A204.1 (cell line): ENCODE measurements at regions not wholly inside any gene's neighbourhood (a gene's known extent, or its start where the extent isn't known, plus 50 kb on each side); places are given as distances from the start of the nearest gene placed in this dataset.
"Not testable (repeated sequence)": the region's sequence is repeated elsewhere in the genome, so short reads cannot be mapped to it uniquely, and the experiment has no call there.

ENCODE experiments used
- FAIRE-seq: peaks from 2 replicates; lab custom pipeline; 2012; peaks lifted over from hg19 to GRCh38; lab: Jason Lieb, UNC

DNA sequence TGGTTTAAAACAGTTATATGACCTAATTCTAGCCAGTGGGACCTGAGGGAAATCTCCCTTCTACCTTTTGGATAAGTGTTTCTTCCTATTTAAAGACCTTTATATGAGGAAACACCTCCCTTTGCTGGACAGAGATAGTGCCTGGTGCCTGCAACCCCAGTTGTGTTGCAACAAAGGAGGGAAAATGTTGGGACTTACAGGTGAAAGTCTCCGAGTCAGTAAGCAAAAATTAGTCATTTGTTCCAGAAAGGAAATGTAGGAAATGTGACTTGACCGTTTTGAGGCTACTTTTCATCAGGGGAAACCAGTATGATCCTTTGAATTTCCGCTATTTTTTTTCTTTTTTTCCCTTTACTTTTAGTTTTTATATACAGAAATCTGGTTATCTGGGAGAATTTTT lies 165.5 kb downstream of the DKK1 start:
- no peak for FAIRE-seq

DNA sequence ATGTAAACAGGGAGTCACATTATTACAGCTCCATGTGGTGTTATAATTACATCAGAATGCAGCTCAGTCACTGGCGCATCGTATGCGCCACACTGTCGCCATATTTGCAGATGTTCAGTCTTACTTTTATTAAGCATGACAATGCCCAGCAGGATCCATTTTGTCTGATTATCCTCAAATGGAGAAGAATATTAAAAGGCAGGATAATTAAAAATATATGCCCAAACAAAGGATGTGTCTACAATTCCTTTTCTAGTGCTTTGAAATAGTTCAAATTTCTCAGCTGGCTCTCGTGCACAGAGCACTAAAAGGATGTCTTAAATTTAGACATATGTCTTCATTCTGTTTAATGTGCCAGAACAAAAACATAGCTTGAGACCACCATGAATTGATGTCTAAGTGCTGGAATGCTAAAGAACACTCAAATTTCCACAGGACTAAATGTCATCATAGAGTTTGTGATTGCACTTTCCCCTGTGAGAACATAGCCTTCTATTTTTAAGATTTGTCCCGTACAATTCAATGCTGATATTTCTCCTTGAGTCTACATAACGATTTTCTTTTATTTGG lies 168.0 kb downstream of the DKK1 start:
- no peak for FAIRE-seq

DNA sequence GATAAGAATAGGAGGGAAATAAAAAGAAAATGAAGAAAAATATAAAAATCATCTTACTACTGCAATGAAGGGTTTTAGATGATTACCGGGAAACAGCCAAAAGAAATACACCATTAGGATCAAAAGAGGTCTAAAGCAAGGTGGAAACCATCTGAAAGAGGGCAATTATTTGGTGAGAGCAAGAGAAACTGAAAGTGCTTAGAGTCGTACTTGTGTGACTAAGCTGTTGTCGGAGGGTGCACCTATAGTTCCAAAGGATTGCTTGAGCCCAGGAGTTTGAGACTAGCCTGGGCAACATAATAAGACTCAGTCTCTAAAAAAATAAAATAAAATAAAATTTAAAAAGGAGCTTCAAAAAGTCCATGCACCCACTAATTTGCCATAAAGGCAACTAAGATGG lies 169.5 kb downstream of the DKK1 start:
- FAIRE-seq: no peak

DNA sequence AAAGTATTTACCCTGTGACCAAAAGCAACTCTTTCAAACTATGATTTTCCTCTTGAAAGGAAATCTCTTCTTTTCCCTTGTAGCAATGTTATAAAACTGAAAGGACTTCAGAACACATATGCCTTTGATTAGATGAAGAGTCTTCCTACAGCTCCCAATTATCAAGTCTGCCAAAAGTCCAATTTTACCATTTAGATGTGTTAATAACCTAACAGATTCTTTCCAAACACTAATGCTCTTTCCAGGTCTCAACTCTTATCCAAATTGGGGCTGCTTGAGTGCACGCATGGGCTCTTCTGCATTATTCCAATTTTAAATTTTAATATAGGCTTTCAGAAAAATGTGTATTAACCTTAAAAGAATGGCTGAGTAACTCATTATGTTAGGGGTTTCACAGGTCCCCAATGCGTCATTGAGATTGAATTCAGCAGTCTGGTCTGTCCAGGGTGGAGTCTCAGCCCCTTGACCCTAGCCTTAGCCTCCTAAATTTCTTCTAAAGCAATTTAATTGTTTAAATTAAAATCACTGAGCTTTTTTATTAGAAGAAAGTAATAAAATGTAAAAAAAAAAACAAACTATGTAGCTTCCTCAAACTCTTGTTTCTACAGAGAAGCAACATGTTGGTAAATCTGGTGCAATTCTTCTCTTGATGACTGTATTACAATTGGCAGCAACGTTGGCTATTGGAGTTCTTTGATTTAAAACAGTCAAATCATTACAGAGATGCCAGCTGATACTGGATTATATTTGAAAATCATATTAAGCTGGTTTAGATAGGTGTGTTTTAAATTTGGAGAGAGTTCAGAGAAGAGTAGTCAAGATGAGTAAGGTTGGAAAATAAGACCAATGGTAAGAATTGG lies 170.4 kb downstream of the DKK1 start:
- FAIRE-seq: no peak

- no peak for FAIRE-seq
Observed at GRCh38 chr10:52485462-52485861, 171.4 kb downstream of the DKK1 start.

GRCh38 chr10:52486840-52487611 lies 172.9 kb downstream of the DKK1 start:
- no peak for FAIRE-seq

GRCh38 chr10:52488606-52489485 lies 174.8 kb downstream of the DKK1 start:
- peak; percentile 87 for FAIRE-seq

- FAIRE-seq: no peak
Observed at GRCh38 chr10:52491246-52491995, 177.3 kb downstream of the DKK1 start.

DNA sequence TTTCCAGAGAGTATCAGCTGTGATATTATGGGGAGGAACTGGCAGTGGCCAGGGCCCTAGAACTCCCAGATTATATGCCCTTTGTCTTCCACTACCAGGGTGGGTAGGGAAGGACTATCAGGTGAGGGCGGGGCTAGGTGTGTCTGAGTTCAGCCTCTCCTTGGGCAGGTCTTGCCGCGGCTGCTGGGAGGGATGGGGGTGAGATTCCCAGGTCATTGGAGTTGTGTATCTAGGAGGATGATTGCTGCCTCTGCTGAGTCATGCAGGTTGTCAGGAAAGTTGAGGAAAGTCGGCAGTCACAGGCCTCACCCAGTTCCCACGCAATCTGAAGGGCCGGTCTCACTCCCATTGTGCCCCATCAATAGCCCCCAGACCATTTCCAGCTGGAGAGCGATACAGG lies 185.2 kb downstream of the DKK1 start:
- no peak for FAIRE-seq

- no peak for FAIRE-seq
Observed at GRCh38 chr10:52500476-52500875, 186.4 kb downstream of the DKK1 start.

DNA sequence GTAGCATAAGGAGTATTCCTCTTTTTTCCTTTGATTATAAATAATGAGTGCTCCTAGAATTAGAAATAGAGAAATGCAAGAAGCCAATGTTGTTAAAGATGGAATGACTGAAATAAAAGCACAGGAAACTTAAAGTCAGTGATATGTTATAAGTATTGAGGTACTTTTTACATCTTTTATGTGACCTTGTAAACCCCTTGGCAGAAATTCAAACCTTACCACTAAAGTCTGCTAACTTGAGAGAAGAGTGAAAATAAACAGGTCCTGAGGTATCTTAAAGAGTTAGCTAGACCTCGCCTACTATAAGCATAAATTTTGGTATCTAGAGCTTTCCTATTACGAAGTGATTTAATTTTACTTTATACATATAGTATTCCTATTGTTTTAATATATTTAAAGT lies 188.2 kb downstream of the DKK1 start:
- FAIRE-seq: no peak

GRCh38 chr10:52505341-52505740 lies 191.3 kb downstream of the DKK1 start:
- not testable (repeated sequence) for FAIRE-seq

DNA sequence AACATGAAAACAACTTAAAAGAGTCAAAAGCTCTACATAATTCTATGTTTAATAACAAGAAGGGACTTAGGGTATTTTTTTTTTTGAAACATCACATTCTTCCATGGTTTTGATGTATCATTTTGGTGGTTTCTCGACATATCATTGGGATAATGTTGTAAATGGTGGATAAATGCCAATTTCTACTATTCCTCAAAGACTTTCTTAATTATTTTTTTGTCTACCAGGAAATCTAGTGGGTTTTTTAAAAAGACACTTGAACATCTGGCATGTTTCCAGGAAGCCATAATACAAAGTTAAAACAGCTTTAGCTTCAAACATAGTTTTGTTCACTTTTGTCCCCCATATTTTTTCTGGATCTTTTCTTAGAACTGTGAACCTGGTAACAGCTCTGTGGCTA lies 200.4 kb downstream of the DKK1 start:
- FAIRE-seq: no peak

GRCh38 chr10:52517012-52517411 lies 202.9 kb downstream of the DKK1 start:
- FAIRE-seq: no peak

GRCh38 chr10:52523696-52524095 lies 209.6 kb downstream of the DKK1 start:
- FAIRE-seq: no peak

DNA sequence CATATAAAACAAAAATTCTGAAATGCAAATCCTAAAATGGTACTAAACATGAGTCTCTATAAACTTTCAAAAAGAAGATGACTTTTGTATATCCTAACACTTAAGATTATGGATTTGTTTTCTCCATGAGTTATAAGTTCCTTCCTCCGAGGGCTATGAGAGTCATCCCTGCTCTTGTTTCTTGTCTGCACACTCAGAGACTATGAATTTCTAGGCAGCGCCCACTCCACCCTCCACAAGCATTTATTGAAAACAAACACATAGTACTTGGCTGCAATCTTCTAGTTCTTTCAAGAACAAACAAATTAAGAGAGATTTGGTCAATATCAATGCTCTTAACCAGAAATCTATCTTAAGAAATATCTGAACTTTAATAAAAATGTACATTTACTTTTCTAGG lies 211.7 kb downstream of the DKK1 start:
- FAIRE-seq: no peak

DNA sequence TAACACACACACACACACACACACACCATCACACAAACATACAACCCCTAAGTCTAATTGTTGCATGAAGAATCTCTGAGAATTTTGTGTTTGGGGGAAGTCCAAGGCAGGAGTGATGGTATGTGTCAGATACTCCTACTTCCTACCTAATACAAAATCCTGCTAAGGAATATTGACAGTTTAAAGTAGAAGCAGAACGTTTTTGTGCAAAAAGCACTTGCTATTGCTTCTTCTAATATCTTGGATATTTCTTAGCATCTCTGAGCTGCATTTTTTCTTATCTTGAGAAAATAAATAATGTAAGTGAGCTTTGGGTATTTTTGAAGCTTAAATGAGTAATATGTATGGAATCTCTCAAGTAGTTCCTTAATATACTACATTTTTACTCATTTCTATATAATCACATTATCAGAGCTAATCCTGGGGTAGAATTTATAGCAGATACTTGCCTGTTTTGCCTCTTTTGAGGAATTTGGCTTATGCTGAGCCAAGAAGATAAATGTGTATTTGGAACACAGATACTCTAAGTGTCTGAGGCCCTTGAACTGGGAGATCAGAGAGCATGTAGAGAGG lies 212.3 kb downstream of the DKK1 start:
- no peak for FAIRE-seq

- FAIRE-seq: no peak
Observed at GRCh38 chr10:52532650-52533290, 218.7 kb downstream of the DKK1 start.

- no peak for FAIRE-seq
Observed at GRCh38 chr10:52533986-52534385, 219.9 kb downstream of the DKK1 start.

DNA sequence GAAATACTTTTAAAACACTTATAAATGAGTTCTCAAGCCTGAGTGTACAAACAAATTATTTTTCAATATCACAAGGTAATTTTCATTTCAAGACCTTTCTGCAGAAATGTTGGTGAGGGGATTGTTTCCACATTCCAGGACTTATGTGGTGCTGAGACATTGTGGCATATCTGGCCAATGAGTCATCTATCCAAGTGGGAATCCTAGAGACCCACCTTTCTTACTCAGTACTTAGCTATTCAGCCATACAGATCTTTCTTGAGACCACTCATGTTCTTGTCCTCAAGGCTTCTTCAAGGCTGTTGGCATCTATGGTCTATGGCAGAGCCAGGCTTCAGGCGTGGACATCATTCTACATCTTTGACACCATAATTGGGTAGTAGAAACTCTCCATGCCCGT lies 225.4 kb downstream of the DKK1 start:
- FAIRE-seq: no peak
